GM18508 (cell line): ENCODE measurements at regions not wholly inside any gene's neighbourhood (a gene's known extent, or its start where the extent isn't known, plus 50 kb on each side); places are given as distances from the start of the nearest gene placed in this dataset.

ENCODE experiments used
- ATAC-seq: cut with Tn5 transposase; IDR thresholded peaks from one replicate; pipeline ENCODE4 v1.9.1; 2021; ENCODE audit warnings: moderate number of reproducible peaks; ENCODE audit not compliant: insufficient read depth, unreplicated experiment

GRCh38 chr13:105537113-105537512, 998.3 kb downstream of the EFNB2 start:
- no peak for ATAC-seq

DNA sequence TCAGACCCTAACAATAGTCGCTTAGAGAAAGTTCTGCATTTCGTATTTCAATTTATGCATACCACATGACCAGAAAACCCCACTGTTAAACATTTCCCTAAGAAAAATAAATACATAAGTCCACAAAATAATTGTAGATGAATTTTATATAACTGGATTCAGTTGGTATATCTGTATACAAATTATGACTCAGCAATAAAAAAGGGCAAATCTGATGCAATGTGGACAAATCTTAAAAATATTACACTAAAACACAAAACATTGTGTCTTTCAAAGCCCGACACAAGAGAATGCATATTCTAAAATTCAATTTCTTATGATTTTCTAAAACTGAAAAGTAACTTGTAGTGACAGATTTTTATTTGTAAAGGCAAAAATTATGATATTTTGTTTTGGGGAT, 1005.0 kb downstream of the EFNB2 start:
- ATAC-seq: no peak

GRCh38 chr13:105527127-105527526, 1008.3 kb downstream of the EFNB2 start:
- ATAC-seq: no peak

DNA sequence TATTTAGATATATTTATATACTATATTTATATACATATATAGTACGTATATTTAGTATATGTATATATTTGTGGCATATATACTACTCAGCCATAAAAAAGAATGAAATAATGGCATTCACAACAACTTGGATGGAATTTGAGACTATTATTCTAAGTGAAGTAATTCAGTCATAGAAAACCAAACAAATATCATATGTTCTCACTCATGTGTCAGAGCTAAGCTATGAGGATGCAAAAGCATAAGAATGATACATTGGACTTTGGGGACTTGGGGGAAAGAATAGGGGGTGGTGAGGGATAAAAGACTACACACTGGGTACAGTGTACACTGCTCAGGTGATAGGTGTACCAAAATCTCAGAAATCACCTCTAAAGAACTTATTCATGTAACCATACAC, 1015.7 kb downstream of the EFNB2 start:
- no peak for ATAC-seq

- ATAC-seq: no peak
Observed at GRCh38 chr13:105518086-105518485, 1017.4 kb downstream of the EFNB2 start.

DNA sequence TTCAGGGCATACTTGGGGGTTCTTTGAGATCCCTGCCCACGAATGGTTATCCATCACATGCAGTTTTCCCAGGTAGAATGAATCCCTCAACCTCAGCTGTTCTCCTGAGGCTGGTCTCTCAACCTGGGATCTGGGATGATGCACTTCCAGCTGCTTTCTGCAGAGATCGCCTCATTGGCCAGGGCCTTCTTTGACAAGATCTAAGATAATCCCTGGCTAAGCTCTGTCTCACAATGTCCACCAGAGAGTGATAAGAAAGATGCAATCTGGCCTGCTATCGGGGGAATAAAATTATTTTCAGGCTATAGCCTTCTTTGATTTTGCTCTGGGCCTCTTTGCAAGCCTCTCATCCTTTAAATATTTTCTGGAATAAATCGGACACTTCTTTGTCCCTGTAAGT, 1021.1 kb downstream of the EFNB2 start:
- ATAC-seq: no peak

DNA sequence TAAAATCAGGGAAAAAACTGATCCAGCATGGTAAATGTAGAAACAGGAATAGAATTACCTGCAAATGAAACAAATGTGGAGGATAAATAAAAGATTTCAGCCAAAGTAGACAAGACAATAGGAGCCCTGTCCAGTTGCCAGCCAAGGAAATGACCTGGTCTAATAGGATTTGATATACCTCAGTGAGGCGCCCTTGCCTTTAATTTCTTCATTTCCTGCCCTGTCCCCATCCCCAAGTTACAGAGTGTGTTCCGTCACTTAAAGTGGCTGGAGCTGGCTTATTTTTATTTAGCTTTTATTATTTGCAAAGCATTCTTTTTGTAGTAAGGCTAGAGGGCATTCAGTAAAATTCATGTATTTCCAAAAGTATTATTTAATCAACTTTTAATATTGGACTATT, 1022.0 kb downstream of the EFNB2 start:
- no peak for ATAC-seq

DNA sequence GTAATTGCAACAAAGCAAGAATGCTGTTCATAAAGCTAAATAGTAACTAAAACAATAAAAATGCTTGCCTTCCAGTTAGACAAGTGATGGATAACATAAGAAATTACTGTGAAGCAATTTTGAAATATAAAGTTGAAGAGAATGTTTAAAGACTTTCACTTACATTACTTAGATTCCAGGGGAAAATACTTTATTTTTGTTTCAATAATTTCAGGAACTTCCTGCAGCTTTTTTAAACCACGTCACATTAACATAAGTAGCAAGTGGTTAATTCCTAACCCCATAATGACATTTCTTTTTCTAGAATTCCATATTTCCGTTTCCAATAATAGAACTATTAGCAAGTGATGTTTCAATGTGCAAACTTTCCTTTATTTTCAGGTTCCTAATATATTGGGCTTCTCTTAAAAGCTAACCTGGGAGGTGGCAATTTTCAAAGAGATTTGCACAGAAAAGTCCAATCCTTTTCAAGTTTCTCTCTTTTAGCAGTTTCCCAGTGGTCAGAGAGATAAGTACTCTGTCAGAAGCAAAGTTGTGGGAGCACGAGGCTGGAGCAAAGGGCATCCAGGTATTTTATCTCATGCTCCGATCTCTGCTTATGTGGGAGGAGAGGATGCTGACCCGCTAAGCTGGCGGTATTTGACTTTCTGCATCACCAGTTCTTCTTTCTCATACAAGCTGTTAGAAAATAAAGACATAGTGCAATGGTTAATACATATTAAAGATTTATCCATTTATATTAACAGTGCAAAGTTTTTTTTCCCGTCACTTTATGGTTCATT, 1025.3 kb downstream of the EFNB2 start:
- no peak for ATAC-seq

GRCh38 chr13:105506463-105506862, 1029.0 kb downstream of the EFNB2 start:
- no peak for ATAC-seq

GRCh38 chr13:105502193-105502592, 1033.3 kb downstream of the EFNB2 start:
- no peak for ATAC-seq

GRCh38 chr13:105497597-105497996, 1037.9 kb downstream of the EFNB2 start:
- no peak for ATAC-seq

GRCh38 chr13:105492216-105492615, 1043.2 kb downstream of the EFNB2 start:
- no peak for ATAC-seq

DNA sequence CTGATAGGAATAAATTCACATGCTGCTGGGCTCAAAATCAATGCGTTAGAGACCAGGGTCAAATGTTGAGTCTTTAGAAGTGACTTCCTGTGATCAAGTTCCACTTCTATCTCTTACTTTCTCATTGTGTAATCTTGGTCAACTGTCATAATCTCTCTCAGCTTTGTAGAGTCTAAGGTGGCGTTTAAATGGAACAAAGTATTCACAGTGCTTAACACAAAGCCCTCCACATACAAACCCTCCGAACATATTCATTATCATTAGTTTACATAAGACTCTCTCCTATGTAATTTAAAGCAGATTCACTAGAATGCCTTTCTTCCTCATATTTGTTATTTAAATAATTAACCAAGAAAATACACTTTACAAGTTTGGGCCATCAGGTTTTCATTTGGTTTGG, 1044.1 kb downstream of the EFNB2 start:
- no peak for ATAC-seq

DNA sequence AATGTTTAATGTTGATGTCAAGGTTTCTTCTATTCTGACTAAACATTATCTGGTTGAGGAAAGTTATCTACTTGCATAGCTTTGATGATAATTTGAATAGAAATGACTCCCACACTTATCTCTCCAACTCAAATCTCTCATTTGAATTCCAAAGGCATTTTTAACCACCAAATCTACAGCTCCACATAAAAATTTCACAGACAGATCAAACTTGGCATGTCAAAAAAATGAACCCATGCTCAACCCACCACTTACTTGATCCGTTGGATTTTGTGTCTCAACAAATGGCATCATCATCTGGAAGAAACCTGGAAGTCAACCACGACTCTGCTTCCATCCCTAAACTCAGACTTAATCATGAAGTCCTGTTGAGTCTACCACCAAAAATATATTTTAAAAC, 1050.4 kb downstream of the EFNB2 start:
- ATAC-seq: no peak

- no peak for ATAC-seq
Observed at GRCh38 chr13:105474983-105475610, 1060.4 kb downstream of the EFNB2 start.

DNA sequence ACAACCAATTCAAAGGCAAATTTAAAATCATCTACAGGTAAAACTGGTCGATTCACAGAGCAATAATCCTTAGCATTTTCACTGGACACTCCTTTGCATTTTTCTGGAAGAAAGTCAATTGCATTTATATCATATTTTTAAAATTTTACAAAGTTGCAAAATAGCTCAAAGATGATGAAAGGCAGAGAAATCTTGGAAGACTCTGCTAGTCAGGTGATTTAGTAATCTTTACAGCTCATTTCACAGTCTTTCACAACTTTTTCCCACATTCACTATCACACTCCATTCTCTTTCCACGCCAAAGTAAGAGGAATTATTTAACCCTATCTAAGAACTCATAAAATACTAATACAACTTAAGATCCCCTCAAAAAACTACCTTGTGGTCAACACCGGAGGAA, 1063.8 kb downstream of the EFNB2 start:
- ATAC-seq: no peak

DNA sequence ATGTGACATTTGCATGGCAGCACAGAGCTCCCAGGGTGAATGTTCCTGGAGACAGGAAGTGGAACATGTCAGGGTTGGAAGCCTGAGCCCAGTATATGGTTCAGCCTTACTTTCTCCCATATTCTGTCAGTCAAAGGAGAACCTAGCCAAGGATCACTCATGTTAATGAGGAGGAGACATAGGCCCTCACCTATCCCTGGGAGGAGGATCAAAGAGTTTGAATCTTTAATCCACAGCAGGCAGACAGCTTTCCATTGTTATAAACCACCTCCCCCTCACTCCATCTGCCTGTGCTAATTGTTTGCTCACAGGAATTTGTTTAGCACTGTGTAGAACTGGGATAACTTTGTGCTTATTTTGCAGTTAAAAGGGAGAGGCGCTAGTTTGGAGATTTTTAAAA, 1069.1 kb downstream of the EFNB2 start:
- ATAC-seq: no peak

- no peak for ATAC-seq
Observed at GRCh38 chr13:105465745-105466144, 1069.7 kb downstream of the EFNB2 start, which contains the start of gene DAOA. Gene DAOA (plus strand): TSS chr13:105466045.

DNA sequence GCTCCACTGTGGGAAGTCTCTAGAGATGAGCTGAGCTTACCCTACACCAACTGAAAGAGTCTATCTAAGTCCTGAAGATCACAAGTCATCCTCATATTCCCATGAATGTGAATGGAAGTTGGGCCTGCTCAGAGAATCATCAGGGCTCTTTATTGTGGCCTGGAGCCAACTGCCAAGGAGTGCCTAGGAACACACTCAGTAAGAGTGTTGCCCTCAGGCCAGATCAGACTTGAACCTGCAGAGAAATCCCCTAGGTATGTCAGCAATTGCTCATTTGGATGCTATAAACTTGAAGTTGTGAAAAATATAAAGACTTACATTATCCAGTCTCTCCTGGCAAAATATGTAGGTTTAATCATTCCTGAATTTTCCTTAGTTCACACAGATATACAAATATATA, 1070.2 kb downstream of the EFNB2 start:
- ATAC-seq: no peak

- ATAC-seq: no peak
Observed at GRCh38 chr13:105464249-105464648, 1071.2 kb downstream of the EFNB2 start.

- ATAC-seq: no peak
Observed at GRCh38 chr13:105463011-105463501, 1072.4 kb downstream of the EFNB2 start.

DNA sequence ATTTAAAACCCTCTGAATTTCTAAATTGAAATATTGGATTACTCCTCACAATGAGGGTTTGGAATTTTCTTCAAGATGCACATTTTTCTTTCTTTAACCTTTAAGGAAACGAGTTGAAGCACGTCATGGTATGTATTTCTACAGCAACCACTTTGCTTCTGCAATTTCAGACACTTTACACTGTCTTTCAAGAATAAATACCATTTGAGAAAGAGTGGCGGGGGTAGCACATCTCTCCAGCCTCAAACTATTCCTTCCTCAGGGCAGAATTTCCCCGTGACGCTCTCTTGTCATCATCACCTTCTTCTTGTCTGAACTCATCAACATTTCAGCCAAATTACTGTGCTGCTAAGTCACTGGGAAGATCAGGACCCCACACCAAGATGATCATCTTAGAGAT, 1073.4 kb downstream of the EFNB2 start:
- no peak for ATAC-seq
